Activated naive CD8-positive, alpha-beta T cell treated with anti-CD3 and anti-CD28 coated beads, Interleukin-2, amount 10 ng/mL, durations not matched to agents 7 days and 5 days (primary cell): ENCODE measurements at regions not wholly inside any gene's neighbourhood (a gene's known extent, or its start where the extent isn't known, plus 50 kb on each side); places are given as distances from the start of the nearest gene placed in this dataset.

Experiments
- ATAC-seq: fragments of 150-1000 bp; cut with Tn5 transposase; one replicate; pipeline ENCODE4 v1.10.0; 2021; ENCODE audit warnings: low read depth, moderate library complexity
- POLR2A ChIA-PET: fragments of 350-600 bp; sonication (Branson Sonifier 250); formaldehyde crosslinking; loops from one replicate; lab custom pipeline; 2021; ENCODE audit warnings: antibody characterized with exemption; lab: Charles Lee
- DNase-seq: peaks from one replicate; pipeline ENCODE4 v3.0.0; 2021
- H3K27ac Mint-ChIP-seq: one replicate; pipeline ENCODE4 v1.8.0; 2022; ENCODE audit warnings: mild to moderate bottlenecking, mixed read lengths
- H3K27me3 Mint-ChIP-seq: one replicate; pipeline ENCODE4 v1.8.0; 2022; ENCODE audit warnings: mild to moderate bottlenecking, moderate library complexity, mixed read lengths
- H3K36me3 Mint-ChIP-seq: one replicate; pipeline ENCODE4 v1.8.0; 2021; ENCODE audit warnings: mild to moderate bottlenecking, mixed read lengths
- H3K4me1 Mint-ChIP-seq: one replicate; pipeline ENCODE4 v1.8.0; 2021; ENCODE audit warnings: mixed read lengths
- H3K4me3 Mint-ChIP-seq: one replicate; pipeline ENCODE4 v1.8.0; 2022; ENCODE audit warnings: mild to moderate bottlenecking, moderate library complexity, mixed read lengths
- H3K9me3 Mint-ChIP-seq: one replicate; pipeline ENCODE4 v1.8.0; 2021; ENCODE audit warnings: mixed read lengths

DNA sequence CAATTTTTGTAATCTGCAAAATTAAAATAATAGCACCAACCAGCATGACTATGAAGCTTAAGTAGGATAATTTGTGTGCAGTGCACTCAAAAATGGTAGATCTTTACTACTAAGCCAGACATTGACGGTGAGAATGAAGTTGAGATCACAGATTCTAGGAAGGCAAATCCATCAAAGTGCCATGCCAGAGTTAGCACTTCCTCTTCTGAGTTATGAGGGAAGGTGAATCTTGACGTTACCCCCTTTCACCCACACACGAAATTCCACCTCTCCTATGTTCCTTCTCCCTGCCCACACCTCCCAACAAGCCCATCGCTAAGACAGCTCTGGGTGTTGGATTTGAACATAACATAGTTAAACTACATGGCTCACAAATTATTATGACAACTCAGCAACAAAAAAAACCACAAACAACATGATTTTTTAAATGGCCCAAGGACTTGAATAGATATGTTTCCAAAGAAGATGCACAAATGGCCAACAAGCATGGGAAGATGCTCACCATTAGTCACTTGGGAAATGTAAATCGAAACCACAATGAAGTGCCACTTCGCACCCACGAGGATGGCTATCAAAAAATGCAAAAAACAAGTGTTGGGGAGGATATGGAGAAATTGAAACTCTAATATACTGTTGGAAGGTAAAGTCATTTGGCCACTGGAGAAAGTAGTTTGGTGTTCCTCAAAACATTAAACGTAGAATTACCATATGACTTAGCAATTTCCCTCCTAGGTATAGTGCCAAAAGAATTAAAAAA lies 119.3 kb upstream of the RAP1B start:
- DNase-seq = no peak
- H3K4me1 Mint-ChIP-seq = peaks cover 9% of the 10 kb centered on the region
- no peak overlapping the region for H3K4me3 Mint-ChIP-seq
- POLR2A ChIA-PET = no interaction called here
- peaks cover 10% of the 10 kb centered on the region for H3K36me3 Mint-ChIP-seq
- ATAC-seq = no peak
- no peaks in the 10 kb centered on the region for H3K27me3 Mint-ChIP-seq
- H3K9me3 Mint-ChIP-seq = peaks cover 5% of the 10 kb centered on the region
- no peak overlapping the region for H3K27ac Mint-ChIP-seq

DNA sequence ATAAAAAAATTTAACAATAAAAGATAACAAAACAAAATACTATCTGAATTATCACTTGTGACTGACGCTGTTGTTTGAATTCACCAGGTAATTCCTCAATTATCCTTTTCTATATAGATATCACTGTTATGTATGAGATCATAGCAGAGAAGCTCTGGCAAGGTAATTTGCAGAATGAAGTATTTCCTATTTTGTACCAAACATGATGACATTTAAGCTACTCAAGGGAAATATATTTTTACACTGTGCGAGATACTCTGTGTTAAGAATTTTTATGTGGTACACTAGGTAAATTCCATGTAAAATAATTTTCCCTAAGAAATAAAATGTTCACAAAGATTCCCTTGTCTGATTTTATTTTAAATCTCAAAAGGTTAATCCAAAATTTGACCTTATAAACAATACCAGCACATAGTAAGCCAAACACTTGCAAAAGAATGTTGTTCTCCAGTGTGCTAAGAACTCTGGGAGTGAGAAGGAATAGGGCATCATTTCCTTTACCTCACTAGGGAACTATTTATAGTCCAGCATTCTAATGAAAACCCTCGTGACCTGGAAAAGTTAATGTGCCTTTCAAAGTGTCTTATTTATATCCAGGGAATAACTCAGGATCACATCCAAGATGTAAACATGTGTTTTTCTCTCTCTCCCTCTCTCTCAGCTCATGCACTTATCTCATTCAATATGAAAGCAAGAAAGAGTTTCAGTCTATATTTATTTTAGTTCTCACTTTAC lies 115.2 kb upstream of the RAP1B start:
- no peak overlapping the region for H3K4me3 Mint-ChIP-seq
- DNase-seq (no peak), ATAC-seq (no peak)
- peaks cover 3% of the 10 kb centered on the region for H3K9me3 Mint-ChIP-seq
- H3K27me3 Mint-ChIP-seq = no peaks in the 10 kb centered on the region
- no peak overlapping the region for H3K27ac Mint-ChIP-seq
- peaks cover 6% of the 10 kb centered on the region for H3K36me3 Mint-ChIP-seq
- H3K4me1 Mint-ChIP-seq = peaks cover 14% of the 10 kb centered on the region
- POLR2A ChIA-PET = no interaction called here

DNA sequence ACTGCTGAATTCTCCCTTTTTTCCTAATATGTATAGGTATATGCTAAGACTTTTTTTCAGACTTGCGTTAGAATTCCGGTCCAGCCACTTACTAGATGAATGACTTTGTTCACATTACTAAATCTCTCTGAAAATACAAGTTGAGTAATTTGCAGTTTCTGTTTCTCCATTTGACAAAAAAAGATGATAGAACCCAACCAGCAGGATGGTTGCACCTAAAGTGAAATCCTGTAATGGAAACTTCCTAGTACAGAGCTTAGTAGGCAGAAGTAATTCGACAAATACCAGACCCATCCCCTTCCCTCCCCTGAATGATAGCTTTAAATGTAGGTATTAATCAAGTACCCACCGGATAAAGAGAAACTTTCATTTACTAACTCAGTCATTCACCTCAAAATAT lies 113.6 kb upstream of the RAP1B start:
- Mint-ChIP-seq H3K36me3 (peaks cover 2% of the 10 kb centered on the region), H3K9me3 (no peaks in the 10 kb centered on the region), H3K27me3 (no peaks in the 10 kb centered on the region), H3K4me1 (peaks cover 9% of the 10 kb centered on the region), H3K27ac (no peak overlapping the region), H3K4me3 (no peak overlapping the region)
- DNase-seq = no peak
- no peak for ATAC-seq
- POLR2A ChIA-PET = interaction anchor here (0.5 kb wide), 1 partner anchor 19 kb away, joined by 5 read pairs; no protein-coding TSS in a partner anchor

DNA sequence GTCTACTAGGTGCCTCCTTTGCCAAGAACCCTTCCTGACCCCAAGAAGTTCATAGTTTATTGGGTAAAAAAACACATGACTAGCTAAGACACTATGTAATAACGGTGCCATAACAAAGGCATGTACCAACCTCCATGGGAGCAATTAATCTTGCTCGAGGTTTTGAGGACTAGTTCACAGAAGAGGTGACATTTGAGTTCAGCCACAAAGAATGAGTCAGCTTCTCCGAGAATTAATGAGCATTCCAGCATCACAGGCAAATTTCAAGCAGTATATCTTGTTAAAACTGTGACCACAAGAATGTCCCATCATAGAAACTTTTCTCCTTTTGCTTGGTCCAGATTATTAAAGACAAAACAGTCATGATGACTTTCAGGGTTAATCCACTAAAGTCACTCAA lies 113.0 kb upstream of the RAP1B start:
- Mint-ChIP-seq H3K4me1 (peaks cover 9% of the 10 kb centered on the region), H3K36me3 (peaks cover 2% of the 10 kb centered on the region), H3K4me3 (peak overlapping the region; percentile 4), H3K27ac (no peak overlapping the region), H3K9me3 (no peaks in the 10 kb centered on the region), H3K27me3 (no peaks in the 10 kb centered on the region)
- ATAC-seq (no peak), DNase-seq (no peak)
- POLR2A ChIA-PET = interaction anchor here (0.5 kb wide), 1 partner anchor 19 kb away, joined by 5 read pairs; no protein-coding TSS in a partner anchor

DNA sequence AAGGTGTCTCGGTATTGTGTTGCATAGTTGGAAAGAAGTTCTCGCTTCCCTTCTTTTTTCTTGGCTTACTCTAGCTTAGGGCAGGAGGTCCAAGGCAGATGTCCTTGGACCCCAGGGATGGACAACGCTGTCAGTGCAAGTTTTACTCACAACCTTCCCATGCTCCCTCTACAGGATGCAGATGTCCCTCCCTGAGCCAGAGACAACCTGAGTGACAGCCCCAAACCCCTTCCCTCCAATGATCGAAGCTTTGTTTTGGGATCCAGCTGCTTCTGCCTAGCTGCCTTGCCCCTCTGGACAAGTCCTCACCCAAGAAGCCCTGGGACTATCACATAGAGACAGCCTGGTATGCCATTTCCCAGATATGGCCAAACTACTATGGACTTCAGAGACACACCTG lies 112.0 kb upstream of the RAP1B start:
- no peaks in the 10 kb centered on the region for H3K9me3 Mint-ChIP-seq
- POLR2A ChIA-PET = no interaction called here
- H3K4me1 Mint-ChIP-seq = peaks cover 9% of the 10 kb centered on the region
- no peak overlapping the region for H3K4me3 Mint-ChIP-seq
- no peak for DNase-seq
- no peaks in the 10 kb centered on the region for H3K27me3 Mint-ChIP-seq
- H3K36me3 Mint-ChIP-seq = peaks cover 2% of the 10 kb centered on the region
- no peak overlapping the region for H3K27ac Mint-ChIP-seq
- no peak for ATAC-seq

DNA sequence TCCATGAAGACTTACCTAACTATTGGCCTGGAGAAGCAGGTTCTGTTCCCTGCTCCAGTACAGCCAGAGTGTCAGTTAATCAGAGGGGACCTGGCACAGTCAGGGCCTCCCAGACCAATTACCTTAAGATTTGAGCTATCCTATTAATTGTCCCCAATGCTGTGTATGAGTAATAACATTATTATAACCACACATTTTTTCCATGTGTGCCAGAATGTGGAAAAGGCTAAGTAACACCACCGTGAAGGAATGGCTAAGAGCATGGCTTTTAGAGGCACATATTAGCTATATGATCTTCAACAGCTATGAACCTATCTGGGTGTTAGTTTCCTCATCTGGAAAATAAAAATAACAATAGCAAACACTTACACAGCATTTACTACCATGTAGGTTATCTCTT lies 111.1 kb upstream of the RAP1B start:
- Mint-ChIP-seq H3K4me1 (peaks cover 9% of the 10 kb centered on the region), H3K9me3 (no peaks in the 10 kb centered on the region), H3K36me3 (peaks cover 2% of the 10 kb centered on the region), H3K27ac (no peak overlapping the region), H3K27me3 (no peaks in the 10 kb centered on the region), H3K4me3 (no peak overlapping the region)
- DNase-seq = no peak
- no peak for ATAC-seq
- POLR2A ChIA-PET = no interaction called here

DNA sequence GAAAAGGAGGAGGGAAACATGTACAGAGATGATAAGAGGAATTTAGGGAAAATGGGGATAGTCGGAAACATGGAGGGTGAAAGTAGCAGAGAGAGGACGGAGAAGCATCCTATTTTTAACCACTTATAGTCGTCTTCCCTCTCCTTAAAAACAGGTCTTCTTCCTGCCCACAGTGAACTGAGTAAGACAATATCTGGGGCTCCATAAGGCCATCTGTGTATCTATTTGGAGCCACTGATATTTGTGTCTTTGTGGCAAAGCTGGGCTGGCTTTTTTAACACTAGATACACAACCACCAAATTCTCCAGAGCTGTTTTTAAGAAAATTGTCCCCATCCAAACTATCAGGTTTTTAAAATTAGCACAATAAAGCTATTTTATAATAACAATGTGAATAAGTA lies 109.5 kb upstream of the RAP1B start:
- no peak for ATAC-seq
- Mint-ChIP-seq H3K9me3 (no peaks in the 10 kb centered on the region), H3K27me3 (no peaks in the 10 kb centered on the region), H3K36me3 (peaks cover 2% of the 10 kb centered on the region), H3K4me3 (no peak overlapping the region), H3K4me1 (peaks cover 9% of the 10 kb centered on the region), H3K27ac (no peak overlapping the region)
- no peak for DNase-seq
- POLR2A ChIA-PET = no interaction called here

DNA sequence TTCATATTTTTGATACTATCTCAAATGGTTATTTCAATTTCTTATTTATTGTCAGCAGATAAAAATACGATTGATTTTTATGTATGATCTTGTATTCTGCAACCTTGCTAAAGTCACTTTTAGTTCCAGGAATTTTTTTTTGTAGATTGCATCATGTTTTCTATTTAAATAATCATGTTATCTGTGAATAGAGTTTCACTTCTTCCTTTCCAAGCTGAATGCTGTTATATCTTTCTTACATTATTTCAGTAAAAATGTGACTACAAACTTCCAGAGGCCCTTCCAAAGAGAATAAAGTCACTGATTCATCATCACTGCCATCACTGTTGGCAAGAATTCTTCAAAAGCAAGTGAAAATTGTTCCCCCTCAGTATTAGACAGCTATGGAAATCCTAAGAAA lies 104.7 kb upstream of the RAP1B start:
- ATAC-seq = no peak
- POLR2A ChIA-PET = no interaction called here

DNA sequence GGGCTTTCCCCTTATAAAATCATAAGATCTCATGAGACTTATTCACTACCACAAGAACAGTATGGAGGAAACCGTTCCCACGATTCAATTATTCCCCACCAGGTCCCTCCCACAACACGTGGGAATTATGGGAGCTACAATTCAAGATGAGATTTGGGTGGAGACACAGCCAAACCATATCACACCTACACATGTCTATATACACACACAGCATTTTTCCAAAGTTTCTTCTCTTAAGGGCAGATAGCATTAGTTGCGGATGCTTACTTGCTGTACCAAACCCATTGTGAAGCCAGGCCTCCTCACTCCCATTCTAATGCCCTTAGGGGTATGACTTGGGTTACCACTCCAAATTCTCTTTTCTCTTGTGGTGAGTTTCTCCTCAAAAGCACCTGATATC lies 104.1 kb upstream of the RAP1B start:
- POLR2A ChIA-PET = no interaction called here
- Mint-ChIP-seq H3K4me3 (no peak overlapping the region), H3K27me3 (peaks cover 2% of the 10 kb centered on the region), H3K27ac (no peak overlapping the region), H3K9me3 (no peaks in the 10 kb centered on the region), H3K36me3 (no peaks in the 10 kb centered on the region), H3K4me1 (no peaks in the 10 kb centered on the region)
- DNase-seq (no peak), ATAC-seq (no peak)

More for the DNA sequence above, 104.7 kb upstream of the RAP1B start:
- DNase-seq = no peak
- Mint-ChIP-seq H3K4me1 (no peaks in the 10 kb centered on the region), H3K9me3 (no peaks in the 10 kb centered on the region), H3K4me3 (no peak overlapping the region), H3K27ac (no peak overlapping the region), H3K27me3 (peaks cover 2% of the 10 kb centered on the region), H3K36me3 (no peaks in the 10 kb centered on the region)

DNA sequence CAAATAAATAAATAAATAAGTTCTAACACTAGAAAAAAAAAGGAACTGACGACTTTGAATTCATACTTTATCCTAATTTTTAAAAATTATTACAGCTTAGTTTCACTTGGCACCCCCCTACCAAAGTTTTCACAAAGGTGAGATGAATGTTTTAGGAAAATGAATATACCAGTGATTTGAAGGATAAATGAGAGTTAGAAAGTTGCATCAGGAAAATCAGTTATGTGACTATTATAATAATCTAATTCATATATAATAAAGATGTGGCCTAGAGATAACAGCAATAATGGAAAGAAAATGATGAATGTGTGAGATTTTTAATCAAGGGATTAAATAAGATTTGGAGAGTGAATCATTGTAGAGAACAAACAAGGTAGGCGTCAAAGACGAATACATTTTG lies 103.0 kb upstream of the RAP1B start:
- Mint-ChIP-seq H3K27ac (no peak overlapping the region), H3K9me3 (peaks cover under 1% of the 10 kb centered on the region), H3K36me3 (no peaks in the 10 kb centered on the region), H3K27me3 (peaks cover 2% of the 10 kb centered on the region), H3K4me3 (no peak overlapping the region), H3K4me1 (no peaks in the 10 kb centered on the region)
- no peak for ATAC-seq
- no peak for DNase-seq
- POLR2A ChIA-PET = no interaction called here

DNA sequence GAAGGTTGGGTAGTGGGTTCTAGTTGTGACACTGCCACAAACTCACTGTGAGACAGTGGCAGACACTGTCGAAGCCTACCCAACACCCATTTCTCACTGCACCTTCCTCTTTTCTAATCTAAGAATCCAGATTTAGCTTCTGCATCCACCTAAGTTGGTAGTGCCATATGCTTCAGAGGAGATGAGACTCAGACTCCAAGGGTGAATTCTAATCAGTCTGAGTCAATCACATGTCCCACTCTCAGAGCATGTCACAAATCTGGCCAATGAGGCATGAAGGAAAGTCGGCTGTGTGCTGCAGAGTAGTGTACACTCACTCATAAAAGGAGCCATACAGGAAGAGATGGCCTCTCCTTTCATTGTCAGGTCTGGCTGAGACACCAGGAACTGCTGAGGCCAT lies 102.1 kb upstream of the RAP1B start:
- ATAC-seq (no peak), DNase-seq (no peak)
- Mint-ChIP-seq H3K4me1 (no peaks in the 10 kb centered on the region), H3K27me3 (peaks cover 2% of the 10 kb centered on the region), H3K27ac (no peak overlapping the region), H3K4me3 (no peak overlapping the region), H3K9me3 (peaks cover 2% of the 10 kb centered on the region), H3K36me3 (no peaks in the 10 kb centered on the region)
- POLR2A ChIA-PET = no interaction called here

DNA sequence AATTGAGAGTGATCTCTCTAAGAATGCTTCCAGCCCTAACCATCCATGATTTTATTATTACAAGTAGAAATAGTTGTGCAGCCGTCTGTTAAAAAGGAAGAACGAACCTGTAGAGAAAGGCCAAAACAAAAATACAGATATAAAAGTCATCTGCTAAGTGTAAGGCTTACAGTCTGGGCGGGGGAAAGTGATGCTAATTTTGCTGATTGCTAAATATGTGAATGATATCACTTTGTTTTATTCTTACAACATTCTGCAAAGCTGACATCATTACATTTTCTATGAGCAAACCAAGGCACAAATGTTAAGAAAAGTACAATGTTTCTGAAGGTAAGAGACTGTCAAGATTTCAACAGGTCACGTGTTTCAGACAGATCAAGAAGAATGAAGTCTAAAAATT lies 101.5 kb upstream of the RAP1B start:
- ATAC-seq (no peak), DNase-seq (no peak)
- H3K4me1 Mint-ChIP-seq = no peaks in the 10 kb centered on the region
- no peaks in the 10 kb centered on the region for H3K36me3 Mint-ChIP-seq
- POLR2A ChIA-PET = no interaction called here
- H3K27me3 Mint-ChIP-seq = peaks cover 2% of the 10 kb centered on the region
- no peak overlapping the region for H3K4me3 Mint-ChIP-seq
- no peak overlapping the region for H3K27ac Mint-ChIP-seq
- peaks cover 2% of the 10 kb centered on the region for H3K9me3 Mint-ChIP-seq

DNA sequence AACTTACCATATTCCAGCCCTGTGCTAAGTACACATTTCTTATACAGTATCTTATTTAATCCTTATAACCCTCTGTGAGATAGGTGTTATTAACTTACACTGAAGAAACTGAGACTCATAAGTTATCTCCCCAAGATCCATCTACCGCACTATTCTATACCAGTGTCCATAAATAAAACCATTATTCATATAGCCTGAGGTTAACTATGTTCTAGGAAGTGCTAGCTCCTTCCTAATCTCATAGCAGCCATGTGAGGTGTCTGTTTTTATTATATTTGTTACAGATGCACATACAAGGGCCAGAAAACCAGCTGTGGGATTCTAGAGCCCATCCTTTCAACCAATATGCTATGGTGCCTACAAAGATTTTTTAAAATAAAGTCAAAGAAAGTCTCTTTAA lies 100.3 kb upstream of the RAP1B start:
- peaks cover 4% of the 10 kb centered on the region for H3K9me3 Mint-ChIP-seq
- no peak for ATAC-seq
- no peaks in the 10 kb centered on the region for H3K36me3 Mint-ChIP-seq
- DNase-seq = no peak
- H3K4me1 Mint-ChIP-seq = no peaks in the 10 kb centered on the region
- peaks cover 2% of the 10 kb centered on the region for H3K27me3 Mint-ChIP-seq
- H3K4me3 Mint-ChIP-seq = no peak overlapping the region
- no peak overlapping the region for H3K27ac Mint-ChIP-seq
- POLR2A ChIA-PET = interaction anchor here (0.6 kb wide), 1 partner anchor 138 kb away, joined by 3 read pairs; no protein-coding TSS in a partner anchor

DNA sequence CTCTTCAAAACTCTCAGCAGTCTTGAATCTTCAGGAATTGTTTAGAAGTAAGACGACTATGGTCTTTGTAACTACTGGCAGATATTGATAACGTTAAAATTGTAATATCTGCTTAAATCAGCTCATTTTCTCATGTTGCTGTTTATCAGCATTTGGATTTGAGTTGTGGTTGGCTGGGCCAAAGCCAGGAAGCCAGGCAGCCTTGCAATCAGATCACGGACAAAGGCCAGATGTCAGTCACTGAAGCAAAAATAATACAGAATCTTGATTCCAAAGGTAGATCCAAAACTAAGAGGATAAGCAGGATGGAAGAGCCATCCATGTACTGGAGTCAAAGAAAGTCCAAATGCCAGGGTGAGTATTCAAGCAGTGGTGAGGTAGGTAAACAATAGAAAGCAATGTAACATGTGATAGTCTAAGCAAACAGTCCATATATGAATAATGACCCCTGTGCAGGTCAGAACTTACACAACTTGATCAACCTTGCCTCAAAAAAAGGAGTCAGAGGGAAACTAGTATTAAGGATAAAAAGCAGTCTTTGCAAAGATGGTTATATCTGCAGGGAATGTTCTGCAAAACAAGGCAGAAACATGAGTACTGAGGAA lies 95.8 kb upstream of the RAP1B start:
- DNase-seq = no peak
- POLR2A ChIA-PET = no interaction called here
- Mint-ChIP-seq H3K36me3 (no peaks in the 10 kb centered on the region), H3K4me3 (no peak overlapping the region), H3K27ac (no peak overlapping the region), H3K9me3 (peaks cover 4% of the 10 kb centered on the region), H3K4me1 (no peaks in the 10 kb centered on the region), H3K27me3 (no peaks in the 10 kb centered on the region)
- ATAC-seq = no peak
